ENCODE measurements at regions not wholly inside any gene's neighbourhood (a gene's known extent, or its start where the extent isn't known, plus 50 kb on each side); places are given as distances from the start of the nearest gene placed in this dataset.
A peak's percentile ranks its signal among the peaks of the same experiment; 100 is the strongest.

DNA sequence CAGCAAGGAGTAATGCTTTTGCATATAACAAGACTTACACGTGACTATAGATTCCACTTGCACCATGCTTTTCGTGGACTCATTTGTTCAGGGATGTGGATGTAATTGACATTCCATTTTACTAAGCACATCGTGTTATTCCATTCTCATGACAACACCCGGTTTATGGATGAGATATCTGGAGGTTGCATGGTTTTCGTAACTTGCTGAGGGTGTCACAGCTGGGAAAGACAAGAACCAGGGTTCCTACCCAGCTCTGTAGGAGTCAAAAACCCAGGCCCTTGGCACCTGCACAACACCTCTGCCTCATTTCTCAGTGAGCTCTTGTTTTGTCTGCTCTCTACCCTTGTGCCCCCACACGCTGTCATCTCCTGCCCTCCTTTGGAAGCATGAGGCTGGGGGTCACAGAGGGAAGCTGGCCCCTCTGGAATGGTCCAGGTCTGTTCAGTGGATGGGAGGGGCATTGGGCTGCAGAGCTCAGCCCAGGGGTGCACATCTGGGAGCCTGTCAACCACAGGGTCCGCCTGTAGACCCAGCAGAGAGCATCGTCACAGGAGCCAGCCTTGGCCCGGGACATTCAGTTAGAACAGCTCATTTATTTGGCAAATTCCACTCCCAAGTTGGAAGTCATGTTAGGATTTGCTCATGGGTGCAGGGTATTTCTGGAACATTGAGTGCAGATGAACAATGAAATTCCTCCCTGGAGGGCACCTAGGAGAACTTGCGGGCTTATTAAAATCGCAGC, 120.1 kb upstream of the TWIST2 start:
- no peak for DNase-seq

DNA sequence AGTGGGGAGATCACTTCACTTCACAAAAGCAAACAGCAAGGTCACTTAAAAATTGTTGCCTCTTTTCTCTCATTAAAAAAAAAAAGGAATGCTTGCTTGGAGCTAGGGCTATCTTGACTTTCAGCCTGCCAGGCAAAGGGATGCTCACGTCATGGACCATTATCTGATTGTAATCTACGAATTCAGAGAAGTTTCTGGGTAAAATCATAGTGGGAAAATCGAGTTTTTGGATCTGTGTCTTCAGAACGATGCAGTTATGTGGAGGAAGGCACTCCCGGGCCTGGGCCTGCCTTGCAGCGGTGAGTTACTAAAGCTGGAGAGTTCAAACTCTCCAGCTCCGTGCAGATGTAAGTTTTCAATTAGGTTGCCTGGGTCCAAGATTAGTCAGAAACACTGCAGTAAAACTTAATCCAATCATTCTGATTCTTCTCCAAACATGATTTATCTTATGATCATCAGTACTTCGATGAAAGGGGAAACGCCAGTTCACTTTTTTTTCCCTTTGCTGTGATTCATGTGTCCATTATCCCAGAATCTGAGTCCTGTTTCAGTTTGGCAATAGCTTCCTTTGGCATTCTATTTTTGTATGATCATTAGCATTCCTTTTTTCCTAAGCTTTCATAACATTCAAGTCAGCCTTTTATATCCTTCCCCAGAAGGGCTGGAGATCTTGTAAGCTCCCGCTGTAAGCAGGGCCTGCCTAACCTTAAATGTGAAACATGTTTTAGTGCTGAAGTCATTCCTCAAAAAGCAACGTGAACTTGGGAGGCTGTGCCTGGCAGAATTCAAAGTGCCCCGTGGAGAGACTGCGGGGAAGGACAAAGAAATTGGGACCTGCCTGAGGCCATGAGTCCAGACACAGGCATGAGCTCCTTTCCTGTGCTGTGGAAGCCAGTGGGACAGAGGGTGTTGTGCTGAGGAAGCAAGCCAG, 119.3 kb upstream of the TWIST2 start:
- DNase-seq: no peak

DNA sequence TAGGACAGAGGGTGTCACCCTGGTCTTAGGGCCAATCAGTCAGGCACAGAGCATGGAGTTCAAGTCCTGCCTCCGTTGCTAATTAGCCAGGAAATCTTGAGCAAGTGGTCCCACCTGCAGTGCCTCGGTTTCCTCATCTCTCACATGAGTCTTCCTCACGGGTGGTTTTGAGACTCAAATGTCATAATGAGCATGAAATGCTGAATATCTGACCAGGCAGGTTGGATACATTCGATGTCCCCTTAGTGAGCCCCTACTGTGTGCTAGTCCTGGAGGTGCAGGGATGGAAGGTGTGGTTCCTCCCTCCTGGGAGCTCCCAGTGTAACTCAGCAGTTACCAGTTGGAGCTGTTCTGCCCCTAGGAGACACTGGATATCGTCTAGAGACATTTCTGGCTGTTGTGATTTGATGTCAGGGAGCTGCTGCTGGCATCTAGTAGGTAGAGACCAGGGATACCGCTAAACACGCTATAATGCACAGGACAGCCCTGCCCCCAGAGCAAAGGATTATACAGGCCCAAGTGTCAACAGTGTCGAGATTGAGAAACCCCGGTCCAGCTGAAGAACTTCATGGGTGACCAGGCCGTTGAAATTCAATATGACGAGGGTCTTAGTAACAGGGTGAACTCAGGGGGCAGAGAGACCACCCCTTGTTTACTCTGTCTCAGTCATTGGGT, 118.5 kb upstream of the TWIST2 start:
- no peak for DNase-seq

DNA sequence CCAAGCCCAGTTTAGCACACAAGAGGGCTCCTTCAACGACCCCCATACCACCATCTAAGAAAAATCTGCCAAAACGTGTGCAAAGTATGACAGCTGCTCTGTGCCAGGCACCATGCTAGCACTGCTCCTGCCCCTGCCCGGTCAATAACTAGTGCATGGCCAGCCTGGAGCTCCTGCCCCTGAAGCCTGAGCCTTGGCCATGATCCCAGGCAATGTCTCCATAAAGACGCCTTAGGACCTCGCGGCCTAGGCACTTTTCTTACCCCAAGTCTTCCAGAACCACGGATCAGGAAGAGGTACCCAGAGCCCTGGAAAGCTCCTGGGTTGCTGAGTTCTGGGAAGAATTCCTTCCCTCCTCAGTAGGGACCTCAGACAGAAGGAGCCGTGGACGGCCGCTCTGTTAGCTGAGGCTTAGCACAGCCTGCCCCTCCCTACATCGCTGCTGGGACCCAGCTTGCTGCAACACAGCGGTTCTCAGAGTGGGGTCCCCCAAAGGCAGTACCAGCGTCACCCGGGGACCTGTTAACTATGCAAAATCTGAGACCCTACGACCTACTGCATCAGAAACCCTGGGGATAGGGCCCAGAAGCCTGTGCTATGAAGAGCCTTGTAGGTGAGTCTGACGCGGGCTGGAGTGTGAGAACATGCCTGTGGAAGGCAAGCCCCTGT, 117.8 kb upstream of the TWIST2 start:
- no peak for DNase-seq

DNA sequence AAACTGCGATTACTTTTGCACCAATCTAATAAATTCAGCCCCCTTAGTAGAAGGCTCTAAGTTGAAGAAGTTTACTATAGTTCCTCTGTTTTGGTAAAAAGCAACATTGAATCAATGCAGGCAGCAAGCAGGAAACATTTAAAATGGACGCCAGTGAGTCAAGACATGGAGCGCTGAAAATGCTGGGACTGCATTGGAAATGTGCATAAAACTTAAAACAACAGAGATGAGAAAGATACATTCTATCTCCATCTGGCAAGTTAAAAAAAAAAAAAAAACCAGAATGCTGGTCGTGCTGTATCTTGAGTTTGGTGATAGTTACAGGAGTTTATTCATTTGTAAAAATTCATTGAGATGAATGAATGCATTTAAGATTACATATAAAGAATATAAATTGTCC, 117.0 kb upstream of the TWIST2 start:
- no peak for DNase-seq

DNA sequence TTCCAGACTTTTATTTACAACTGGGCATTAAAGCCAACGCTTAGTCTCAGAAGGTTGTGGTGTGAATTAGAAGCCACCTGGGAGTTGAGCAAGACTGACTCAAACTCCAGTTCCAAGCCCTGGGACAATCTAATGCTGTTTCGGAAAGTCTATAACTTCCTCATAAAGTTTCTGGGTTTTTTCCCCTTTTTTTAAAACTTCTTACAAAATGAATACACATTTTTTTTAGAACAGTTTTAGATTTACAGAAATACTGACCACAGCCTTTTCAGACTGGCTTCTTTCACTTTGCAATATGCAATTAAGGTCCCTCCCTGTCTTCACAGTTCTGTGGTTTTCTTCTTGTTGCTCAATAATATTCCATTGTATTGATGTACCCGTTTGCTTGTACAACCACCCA, 115.9 kb upstream of the TWIST2 start:
- peak; percentile 17 for DNase-seq

DNA sequence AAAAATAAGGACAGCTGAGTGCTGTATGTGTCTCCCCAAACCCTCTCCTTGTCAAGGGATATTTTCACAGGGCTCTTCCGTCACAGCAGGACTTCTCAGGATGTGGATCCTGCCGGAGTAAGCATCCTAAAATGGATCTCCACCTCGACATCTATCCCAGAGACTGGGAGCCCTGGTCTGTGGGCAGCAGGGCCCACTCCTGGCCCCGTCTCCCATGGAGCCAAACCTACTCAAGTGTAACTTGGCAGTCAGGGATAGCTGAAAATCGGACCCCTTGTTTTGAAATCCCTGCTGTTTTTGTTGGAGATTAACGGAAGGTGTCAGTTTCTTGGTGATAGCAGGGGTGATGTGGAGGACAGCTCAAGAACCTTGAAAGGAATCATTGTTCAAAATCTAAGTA, 109.0 kb upstream of the TWIST2 start:
- no peak for DNase-seq

DNA sequence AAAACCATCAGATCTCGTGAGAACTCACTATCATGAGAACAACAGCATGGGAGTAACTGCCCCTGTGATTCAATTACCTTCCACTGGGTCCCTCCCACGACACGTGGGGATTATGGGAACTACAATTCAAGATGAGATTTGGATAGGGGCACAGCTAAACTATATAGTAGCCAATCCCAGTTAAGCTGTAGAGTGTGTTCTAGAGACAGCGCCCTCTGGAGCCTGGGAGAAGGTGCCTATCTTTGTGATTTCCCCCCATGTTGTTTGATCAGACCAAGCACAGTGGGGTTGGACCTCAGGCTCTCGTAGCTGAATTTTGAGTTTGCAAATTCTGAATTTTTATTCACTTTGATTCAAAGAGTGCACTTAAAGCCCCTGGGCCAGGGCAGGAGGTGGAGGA, 108.2 kb upstream of the TWIST2 start:
- DNase-seq: no peak

DNA sequence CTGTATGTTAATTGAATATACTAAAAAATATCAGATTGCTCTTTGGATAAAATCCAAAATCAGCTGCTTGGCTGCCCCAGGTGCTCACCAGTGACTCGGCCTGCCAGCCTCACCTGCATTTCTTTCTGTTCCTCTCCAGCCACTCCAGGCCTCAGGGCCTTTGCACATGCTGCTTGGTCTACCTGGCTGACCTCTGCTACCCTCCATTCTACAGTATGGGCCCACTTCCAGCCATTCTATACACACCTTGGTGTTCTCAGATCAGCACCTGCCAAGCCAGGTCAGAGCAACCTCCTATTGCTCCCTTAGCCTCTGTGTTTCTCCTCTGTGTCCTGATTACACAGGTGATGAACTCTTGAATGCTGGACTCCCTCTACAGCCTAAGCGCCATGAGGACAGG, 106.6 kb upstream of the TWIST2 start:
- no peak for DNase-seq

DNA sequence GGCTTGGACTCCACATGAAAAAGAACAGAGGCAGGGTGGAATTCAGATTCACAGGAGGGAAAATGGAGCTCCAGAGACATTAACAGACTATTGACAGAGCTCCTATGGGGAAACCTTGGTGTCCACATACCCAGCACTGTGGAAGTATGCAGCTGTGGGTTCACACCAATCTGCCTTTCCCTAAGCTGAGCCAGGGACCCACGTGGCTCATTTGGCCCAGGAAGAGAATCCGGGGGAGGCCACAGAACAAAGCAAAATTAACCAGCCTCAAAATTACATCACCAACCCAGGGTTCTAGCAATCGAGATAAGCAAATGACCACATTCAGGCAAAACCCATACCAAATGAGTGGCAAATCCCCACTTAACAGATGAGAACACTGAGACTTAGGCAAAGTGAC, 105.8 kb upstream of the TWIST2 start:
- no peak for DNase-seq

DNA sequence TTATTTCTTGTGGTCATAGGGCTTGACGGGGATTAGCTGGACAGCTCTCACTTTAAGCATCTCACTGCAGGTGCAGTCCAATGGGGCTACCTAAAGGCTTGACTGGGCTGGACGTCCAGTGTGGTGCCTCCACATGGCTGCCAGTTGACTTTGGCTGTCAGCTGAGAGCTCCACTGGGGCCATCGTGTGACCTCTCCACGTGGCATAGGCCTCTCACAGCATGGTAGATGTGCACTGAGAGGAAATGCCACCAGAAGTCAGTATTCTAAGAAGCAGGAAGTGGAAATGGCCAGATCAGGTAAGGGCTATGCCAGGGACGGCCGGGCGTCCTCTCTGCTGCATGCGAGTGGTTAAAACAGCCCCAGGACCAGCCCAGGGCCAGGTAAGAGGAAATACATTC, 105.2 kb upstream of the TWIST2 start:
- no peak for DNase-seq

DNA sequence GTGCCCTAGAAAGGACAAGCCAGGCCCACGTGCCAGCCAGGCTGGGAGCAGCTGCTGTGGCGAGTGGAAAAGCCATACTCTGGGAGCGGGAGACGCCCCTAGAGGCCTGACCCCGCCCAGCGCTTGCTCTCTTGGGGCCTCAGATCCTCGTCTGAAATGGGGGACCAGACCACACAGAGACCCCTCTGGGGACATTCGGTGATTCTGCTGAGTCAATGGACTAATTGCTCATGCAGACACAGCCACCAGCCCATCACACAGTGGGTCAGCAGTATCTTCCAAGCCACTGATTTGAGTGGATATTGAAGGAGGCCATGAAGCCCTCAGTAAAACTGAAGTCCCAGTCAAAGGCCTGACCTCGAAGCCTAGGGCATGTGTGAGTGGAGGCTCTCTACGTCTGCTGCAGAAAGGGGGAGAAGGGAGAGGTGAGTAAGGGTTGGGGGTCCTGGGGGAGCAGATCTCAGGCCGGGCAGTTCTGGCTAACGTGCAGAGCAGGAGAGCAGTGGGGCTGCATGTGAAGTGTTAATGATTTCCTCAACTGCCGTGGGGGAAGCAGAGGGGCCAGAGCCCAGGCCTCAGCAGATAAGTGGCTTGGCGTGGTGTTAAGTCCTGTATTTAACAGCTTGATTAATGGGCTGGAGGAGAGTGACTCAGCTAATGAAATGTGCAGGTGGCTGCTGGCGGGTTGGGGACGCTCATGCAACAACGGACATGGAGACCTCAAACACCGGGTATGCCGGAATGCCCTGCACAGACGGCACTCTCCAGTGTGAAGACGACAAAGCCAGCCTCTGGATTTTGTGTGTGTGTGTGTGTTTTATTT, 104.4 kb upstream of the TWIST2 start:
- DNase-seq: no peak

DNA sequence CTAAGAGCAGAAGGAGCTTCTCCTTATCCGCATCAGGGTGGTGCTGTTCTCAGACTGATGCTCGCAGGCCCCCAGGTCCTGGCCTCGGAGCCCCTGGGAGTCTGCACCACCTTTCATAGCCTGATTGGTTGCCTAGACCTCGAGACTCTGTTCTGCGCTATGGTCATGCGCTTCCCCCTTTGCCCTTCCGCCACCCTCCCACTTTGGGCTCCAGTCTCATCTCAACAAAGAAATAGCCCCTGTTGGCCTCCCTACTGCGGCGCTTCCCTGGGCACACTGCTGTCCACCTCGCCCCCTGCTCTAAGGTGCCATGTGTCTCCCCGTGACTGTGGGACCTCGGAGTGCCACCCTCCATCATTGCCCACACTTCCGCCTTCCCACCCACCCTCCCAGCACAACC, 102.9 kb upstream of the TWIST2 start:
- no peak for DNase-seq

DNA sequence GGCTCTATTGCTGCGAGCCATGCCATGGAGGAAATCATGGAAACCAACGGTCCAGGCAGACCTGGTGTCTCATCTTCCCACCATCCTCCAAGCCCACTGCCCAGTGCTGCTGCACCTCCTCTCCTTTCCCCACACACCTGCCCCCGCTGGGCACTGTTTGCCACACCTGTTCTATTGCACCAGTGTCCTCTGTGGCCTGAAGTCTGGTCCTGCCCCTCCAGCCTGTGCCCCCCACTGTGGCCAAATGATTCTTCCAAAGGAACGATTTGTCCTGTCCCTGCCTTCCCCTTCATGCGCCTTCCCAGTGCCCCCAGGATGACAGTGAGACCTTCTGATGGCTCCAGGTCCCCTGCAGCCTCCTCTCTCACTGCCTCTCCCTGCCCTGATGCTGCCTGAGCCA, 101.9 kb upstream of the TWIST2 start:
- no peak for DNase-seq

DNA sequence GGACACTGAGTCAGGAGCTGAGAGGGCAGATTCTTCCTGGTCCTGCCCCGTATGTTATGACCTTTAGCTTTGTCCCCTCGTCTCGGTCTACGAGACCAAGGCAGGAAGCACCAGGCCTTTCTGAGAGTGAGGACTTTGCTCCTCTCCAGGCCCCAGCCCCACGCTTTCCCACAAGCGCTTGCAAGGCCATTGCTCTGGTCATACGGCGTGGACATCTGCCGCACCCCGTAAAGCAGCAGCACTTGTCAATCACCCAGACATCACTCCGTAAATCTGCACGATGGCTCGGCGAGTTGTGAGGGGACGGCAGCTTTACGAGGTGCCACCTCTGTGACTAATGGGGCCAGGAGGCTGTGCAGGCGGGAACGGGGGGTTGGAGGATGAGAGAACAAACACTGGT, 100.8 kb upstream of the TWIST2 start:
- no peak for DNase-seq

DNA sequence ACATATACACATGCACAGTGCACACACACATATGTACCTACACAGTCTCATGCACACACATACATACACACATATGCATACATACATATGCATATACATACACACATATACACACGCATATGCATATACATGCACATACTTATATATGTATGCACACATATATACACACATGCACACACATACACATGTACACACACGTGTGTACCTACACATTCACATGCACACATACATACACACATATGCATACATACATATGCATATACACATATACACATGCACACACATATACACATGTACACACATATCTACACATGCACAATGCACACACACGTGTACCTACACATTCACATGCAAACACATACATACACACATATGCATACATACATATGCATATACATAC, 100.3 kb upstream of the TWIST2 start:
- no peak for DNase-seq

DNA sequence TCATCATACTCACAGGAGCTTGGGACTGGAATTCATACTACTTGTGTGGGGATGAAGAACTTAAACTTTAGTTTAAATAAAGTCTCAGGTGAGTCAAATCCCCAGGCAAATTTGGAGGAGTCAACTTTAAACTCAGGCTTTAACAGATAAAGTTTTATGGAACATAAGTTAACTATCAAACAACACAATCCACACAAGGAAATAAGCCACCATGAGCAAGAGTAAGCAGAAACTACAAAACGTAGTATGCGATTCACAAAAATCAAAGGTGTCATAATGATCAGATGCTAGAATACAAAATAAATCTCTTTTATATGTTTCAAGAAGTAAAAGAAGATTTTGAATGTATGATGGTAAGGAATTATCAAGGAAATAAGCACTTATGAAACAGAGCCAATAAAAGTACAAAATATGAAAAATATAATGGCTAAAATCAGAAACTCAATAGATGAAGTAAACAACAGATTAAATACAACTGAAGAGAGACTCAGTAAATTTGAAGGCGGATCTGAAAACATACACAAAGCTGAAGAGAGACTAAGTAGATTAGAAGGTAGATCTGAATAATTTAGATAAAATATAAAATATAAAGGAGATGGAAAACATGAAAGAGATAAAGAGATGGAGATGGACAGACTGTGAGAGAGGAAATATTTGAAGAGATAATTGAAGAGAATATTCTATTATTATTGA, 97.5 kb upstream of the TWIST2 start:
- no peak for DNase-seq

DNA sequence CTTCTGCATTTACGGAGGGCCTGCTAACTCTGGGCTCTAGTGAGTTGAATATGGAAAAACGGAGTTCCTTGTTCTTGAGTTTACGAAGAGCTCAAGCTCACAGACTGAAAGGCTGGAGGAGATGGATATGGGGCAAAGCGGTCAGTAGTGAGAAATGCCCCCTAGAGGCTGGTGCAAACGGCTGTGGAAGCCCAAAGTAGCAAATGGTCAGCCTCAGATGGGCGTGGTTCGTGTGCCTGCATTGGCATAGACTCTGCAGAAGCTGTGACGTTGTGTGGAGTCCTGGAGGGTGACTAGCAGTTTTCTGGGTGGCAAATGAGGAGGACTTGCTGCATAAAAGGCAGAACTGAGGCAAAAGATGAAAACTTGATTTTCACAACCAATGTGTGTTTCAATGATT, 93.6 kb upstream of the TWIST2 start:
- no peak for DNase-seq

DNA sequence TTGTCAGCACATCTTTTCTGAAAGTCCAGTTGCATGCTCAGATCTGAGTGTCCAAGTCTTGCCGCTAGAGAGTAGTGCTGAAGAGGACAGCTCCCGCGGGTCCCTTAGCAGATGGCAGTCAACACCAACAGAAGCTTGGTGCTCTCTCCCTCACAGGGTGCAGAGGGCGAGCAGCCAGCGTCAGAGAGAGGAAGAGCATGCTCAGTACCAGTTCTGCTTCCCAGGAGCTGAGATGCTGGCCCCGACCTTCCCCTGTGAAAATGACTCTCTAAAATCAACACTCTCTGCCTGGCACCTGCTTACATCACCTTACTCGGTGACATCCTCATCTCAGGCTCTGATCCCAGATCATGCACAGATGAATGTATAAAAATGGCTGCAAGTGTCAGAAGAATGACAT, 86.0 kb upstream of the TWIST2 start:
- no peak for DNase-seq

DNA sequence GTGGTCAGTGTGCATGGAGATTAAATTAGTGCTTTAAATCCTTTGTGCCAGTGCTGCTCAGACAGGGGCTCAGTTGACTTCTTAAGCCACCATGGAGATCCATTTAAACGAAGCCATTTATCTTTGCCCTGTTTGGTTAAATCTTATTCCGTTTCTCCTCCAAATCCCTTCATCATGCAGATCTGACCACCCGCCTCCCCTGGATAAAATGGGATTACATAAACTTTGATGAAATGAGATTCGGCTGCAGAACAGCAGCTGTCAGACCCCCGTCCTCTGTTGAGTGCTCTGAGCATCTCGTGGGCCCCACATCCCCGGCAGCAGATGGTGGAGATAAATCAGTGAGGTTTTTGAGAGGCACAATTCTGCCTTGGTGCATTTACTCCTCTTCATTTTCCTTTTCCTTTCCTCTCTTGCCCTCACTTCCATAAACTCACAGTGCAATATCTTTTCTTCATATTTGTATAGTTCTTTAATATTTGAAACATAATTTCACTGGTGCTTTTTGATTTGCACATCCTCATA, 84.4 kb upstream of the TWIST2 start:
- DNase-seq: no peak

DNA sequence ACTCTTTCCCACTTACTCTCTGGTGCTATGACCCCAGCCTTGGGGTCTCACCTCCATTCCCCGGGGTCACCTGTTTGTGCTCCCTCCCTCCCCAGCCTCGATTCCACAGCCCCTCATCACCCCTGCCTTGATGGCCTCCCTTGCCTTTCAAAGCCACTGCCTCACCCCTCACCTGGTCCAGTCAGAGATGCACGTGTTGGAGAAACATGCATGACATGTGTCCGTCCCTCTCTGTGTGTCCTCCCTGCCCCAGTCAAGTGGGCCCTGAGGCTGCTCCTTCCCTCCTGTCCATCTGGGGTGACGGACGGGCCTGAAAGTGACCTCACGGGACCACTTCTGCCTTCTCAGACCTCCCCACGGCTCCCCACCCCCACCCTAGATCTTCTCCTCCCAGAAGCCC, 82.3 kb upstream of the TWIST2 start:
- DNase-seq: no peak

DNA sequence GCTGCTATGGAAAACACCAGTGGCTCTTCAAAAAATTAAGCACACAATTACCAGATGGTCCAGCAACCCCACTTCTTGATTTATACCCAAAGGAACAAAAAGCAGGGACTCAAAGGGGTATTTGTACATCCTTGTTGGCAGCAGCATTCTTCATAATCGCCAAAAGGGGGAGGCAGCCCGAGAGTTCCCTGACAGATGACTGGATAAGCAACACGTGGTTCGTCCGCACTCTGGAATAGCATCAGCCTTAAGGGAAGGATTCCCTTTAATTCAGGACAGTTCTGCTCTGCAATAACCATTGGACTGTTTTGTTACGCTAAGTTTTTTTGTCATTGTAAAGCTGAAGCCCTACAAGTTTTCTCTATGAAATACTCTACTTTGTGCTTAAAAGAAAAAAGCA, 76.7 kb upstream of the TWIST2 start:
- no peak for DNase-seq
